ENCODE measurements at regions not wholly inside any gene's neighbourhood (a gene's known extent, or its start where the extent isn't known, plus 50 kb on each side); places are given as distances from the start of the nearest gene placed in this dataset.

- H3K27me3 ChIP-seq (ENCODE audit: insufficient read depth, low read depth, low read length), result no peaks in the 10 kb centered on the region
- no peaks in the 10 kb centered on the region for H4K20me1 ChIP-seq (ENCODE audit: insufficient read depth)
- H2AFZ ChIP-seq (ENCODE audit: low read depth, low read length), result no peak overlapping the region
- no peaks in the 10 kb centered on the region for H3F3A ChIP-seq (ENCODE audit: insufficient read depth, low read length, poor library complexity, severe bottlenecking)
- no peaks in the 10 kb centered on the region for H3K9me3 ChIP-seq (ENCODE audit: low read length)
- no peaks in the 10 kb centered on the region for H3K79me2 ChIP-seq (replicated peaks; ENCODE audit: insufficient read depth, low read length)
- H3K9me2 ChIP-seq (ENCODE audit: insufficient read depth, low read length), result no peaks in the 10 kb centered on the region
- H3K27ac ChIP-seq (ENCODE audit: low read length), result no peak overlapping the region
- no peak overlapping the region for H3K4me3 ChIP-seq (ENCODE audit: low read length)
- no peaks in the 10 kb centered on the region for H3K36me3 ChIP-seq (ENCODE audit: insufficient read depth, low read length)
- no peak overlapping the region for H3K4me2 ChIP-seq (ENCODE audit: low read length)
- TF ChIP-seq RAD21 (conservative IDR thresholded peaks at IDR 0.05), result no peak
- TF ChIP-seq REST (IDR thresholded peaks at IDR 0.05; ENCODE audit: borderline replicate concordance), result no peak
- H3K9ac ChIP-seq (ENCODE audit: low read length), result no peak overlapping the region
Measured at GRCh38 chr7:10592604-10593003, 381.1 kb upstream of the PHF14 start.

GRCh38 chr7:10593080-10593479, 380.6 kb upstream of the PHF14 start:
- no peak overlapping the region for H3K27ac ChIP-seq (ENCODE audit: low read length)
- no peaks in the 10 kb centered on the region for H3K79me2 ChIP-seq (replicated peaks; ENCODE audit: insufficient read depth, low read length)
- H3F3A ChIP-seq (ENCODE audit: insufficient read depth, low read length, poor library complexity, severe bottlenecking), result no peaks in the 10 kb centered on the region
- H3K9ac ChIP-seq (ENCODE audit: low read length), result no peak overlapping the region
- no peak overlapping the region for H3K4me2 ChIP-seq (ENCODE audit: low read length)
- TF ChIP-seq POLR2AphosphoS5 (IDR thresholded peaks at IDR 0.05) (no peak), REST (IDR thresholded peaks at IDR 0.05; ENCODE audit: borderline replicate concordance) (no peak), SMC3 (conservative IDR thresholded peaks at IDR 0.05; ENCODE audit: poor library complexity) (no peak), EZH2 (IDR thresholded peaks at IDR 0.05; ENCODE audit: borderline replicate concordance, insufficient read depth, low read length, poor library complexity, severe bottlenecking) (no peak), CTCF (IDR thresholded peaks at IDR 0.05; ENCODE audit: poor library complexity, severe bottlenecking) (no peak), TAF1 (IDR thresholded peaks at IDR 0.05; ENCODE audit: low read depth) (no peak), MXI1 (conservative IDR thresholded peaks at IDR 0.05; ENCODE audit: poor library complexity, severe bottlenecking) (no peak), EP300 (conservative IDR thresholded peaks at IDR 0.05; ENCODE audit: poor library complexity, severe bottlenecking) (no peak), RAD21 (conservative IDR thresholded peaks at IDR 0.05) (no peak)
- H3K27me3 ChIP-seq (ENCODE audit: insufficient read depth, low read depth, low read length), result no peaks in the 10 kb centered on the region
- H3K4me3 ChIP-seq (ENCODE audit: low read length), result no peak overlapping the region
- no peaks in the 10 kb centered on the region for H3K9me2 ChIP-seq (ENCODE audit: insufficient read depth, low read length)
- H2AFZ ChIP-seq (ENCODE audit: low read depth, low read length), result no peak overlapping the region
- no peaks in the 10 kb centered on the region for H3K9me3 ChIP-seq (ENCODE audit: low read length)
- H4K20me1 ChIP-seq (ENCODE audit: insufficient read depth), result no peaks in the 10 kb centered on the region
- H3K36me3 ChIP-seq (ENCODE audit: insufficient read depth, low read length), result no peaks in the 10 kb centered on the region

Measured in neural cell (in vitro differentiated cells).